Activated CD4-positive, alpha-beta T cell treated with anti-CD3 and anti-CD28 coated beads for 4 hours (primary cell): ENCODE measurements at regions not wholly inside any gene's neighbourhood (a gene's known extent, or its start where the extent isn't known, plus 50 kb on each side); places are given as distances from the start of the nearest gene placed in this dataset.
"Not testable (repeated sequence)": the region's sequence is repeated elsewhere in the genome, so short reads cannot be mapped to it uniquely, and the experiment has no call there.

Experiments used
- DNase-seq, 2 donors: peaks; one replicate each; pipeline ENCODE4 v3.0.0-alpha.2; 2020

DNA sequence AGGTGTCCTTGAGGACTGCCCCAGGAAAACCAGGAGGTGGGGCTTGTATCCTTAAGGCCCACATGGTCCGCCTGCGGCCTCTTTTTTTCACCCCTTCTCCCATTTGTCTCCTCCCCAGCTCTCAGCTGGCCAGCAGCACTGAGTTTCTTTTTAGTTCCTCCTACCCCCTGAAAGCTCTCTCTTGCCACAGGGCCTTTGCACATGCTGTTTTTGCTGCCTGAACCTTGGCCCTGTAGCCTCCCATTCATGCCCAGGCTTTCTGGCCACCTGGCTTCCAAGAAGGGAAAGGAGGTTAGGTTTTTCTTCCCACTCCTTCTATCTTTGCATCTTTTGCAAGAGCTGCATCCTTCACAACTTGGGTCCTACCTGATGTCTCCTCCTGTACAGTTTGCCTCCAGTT is 358.1 kb downstream of the VRK1 start:
- DNase-seq = no peak

DNA sequence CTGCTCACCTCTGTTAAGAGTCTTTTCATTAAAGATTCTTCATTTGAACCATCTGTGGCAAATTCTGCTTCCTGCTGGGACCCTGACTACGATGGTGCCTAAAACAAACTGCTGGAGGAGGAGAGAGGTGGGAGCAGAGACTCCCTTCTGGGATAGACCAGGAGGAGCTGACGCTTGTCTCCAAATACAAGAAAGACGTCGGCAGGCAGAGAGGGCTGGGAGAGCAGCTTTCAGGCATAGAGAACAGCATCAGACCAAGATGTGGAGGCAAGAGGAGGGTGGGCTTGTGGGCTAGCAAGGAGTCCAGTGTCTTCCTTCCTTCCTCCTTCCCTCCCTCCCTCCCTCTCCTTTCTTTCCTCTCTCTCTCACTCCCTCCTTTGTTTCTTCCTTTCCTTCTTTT is 358.6 kb downstream of the VRK1 start:
- no peak for DNase-seq

DNA sequence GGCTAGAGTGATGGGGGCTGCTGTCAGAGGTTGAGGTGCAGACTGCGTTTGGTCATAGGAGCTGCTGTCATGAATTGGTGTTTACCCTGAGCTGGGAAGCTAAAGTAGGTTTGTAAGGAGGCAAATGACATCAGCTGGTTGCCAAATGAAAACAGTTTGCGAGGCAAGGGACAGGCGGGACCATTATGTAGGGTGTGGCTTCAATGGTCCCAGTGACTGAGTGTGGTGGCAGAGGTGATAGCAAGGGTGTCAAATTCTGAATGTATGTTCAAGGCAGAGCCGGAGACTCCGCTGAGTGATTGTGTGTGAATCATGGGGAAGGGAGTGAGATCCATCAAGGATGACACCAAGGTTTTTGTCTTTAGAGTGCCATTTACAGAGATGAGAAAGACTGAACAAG is 359.5 kb downstream of the VRK1 start:
- DNase-seq = no peak

DNA sequence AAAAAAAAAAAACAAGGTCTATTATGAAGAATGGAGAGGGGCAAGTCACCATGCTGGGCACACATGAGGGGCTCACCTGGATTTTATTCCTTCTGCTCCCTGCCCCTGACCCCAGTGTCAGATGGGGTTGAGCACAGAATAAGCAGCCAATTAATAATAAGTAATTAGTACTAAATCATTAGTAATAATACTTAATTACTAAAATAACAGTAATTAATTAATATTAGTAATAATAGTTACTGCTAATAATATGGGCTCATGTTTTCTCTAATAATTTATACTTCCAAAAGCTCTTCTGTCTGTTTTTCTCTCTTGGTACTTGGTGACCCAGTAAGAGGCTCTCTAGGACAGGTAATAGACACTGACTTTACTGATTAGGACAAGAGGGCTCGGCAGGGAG is 360.9 kb downstream of the VRK1 start:
- DNase-seq = no peak

DNA sequence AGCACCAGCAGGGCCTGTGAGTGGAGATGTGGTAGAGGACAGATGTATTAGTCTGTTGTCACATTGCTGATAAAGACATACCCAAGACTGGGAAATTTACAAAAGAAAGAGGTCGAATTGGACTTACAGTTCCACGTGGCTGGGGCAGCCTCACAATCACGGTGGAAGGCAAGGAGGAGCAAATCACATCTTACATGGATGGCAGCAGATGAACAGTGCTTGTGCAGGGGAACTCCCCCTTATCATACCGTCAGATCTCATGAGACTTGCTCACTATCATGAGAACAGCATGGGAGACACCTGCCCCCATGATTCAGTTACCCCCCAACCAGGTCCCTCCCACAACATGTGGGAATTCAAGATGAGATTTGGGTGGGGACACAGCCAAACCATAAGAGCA is 361.9 kb downstream of the VRK1 start:
- no peak for DNase-seq

DNA sequence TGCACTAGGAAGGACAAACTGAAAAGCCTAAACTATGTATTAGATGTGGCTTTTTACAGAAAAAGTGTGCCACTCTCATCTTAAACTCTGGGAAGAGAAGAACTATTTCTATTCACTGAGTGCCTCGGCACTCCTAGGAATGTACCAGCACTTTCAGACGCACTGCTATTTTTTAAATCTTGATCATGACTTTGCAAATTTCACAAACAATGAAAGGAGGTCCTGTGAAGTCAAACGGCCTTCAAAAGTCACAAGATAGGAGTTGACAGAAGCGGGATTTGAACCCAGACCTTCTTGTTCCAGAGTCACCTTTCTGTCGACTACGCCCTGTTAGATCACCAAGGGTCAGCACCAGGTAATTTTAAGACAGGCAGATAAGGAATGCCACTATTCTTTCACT is 365.4 kb downstream of the VRK1 start:
- no peak for DNase-seq

DNA sequence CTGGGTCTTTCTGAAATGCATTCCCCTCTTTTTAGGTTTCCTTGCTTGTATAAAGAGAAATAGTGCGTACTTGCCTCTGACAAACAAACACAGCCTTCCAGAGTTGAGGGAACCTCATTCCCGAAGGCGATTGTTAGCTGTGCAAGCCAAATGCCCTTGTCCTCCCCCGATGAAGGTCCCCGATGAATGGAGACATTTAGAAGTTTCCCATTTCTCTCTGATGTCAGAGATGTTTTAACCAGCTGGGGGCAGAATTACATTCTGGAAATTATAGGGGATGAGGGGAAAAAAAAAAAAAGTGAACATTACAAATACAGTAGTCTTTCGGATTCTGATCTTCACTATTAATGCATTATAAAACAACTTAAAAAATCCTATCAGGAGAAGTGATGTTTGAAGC is 366.8 kb downstream of the VRK1 start:
- no peak for DNase-seq

DNA sequence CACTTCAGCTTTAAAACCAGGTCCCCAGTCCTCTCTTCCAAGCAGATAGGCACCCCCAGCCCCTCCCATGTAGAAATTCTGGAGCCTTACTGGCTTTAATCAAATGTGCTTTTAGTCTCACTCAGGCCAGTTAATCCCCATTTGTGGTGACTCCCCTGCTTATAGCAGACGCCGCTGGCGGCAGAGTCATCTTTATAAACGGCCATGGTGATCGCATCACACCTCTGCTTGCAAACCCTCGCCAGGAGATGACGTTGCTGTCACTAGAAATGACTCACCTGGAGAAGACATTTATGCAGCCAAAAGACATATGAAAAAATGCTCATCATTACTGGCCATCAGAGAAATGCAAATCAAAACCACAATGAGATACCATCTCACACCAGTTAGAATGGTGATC is 369.3 kb downstream of the VRK1 start:
- no peak for DNase-seq

DNA sequence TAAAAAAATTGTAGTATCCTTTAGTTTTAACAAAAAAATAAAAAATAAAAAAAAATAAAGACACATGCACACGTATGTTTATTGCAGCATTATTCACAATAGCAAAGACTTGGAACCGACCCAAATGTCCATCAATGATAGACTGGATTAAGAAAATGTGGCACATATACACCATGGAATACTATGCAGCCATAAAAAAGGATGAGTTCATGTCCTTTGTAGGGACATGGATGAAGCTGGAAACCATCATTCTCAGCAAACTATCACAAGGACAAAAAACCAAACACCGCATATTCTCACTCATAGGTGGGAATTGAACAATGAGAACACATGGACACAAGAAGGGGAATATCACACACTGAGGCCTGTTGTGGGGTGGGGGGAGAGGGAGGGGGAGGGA is 370.4 kb downstream of the VRK1 start:
- not testable (repeated sequence) for DNase-seq

DNA sequence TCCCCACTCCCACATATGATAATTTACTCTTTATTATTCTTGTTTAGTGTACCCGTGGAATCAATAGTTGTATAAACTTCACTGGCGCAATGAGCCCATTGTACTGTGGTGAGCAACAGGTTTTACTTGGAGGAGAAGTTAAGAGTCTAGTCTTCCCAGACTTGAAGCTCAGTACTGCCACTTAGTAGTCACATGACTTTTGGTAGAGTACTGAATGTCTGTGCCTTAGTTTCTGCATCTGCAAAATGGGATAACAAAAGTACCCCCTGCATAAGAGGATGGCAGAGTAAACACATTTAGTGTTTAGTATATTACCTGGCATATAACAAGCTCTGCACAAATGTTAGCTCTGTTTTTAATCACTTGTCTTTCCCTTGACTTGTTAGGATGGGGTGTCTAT is 375.5 kb downstream of the VRK1 start:
- DNase-seq = no peak

DNA sequence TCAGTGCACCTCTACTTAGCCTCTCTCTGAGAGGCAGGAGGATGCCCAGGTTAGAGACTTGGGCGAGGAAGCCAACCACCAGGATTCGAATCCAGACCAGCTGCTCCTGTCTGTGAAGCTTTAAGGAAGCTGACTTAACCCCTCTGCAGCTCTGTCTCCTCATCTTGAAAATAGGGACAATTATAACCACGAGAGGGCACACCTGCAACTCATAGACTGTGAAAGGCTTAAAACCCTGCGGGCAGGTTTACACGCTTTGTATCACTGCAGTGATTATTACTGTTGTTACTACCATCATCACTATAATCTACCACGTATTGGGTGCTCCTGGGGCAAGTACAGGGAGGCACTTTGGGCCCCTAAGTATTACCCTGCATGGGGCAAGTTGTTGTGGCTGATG is 379.8 kb downstream of the VRK1 start:
- peak; percentile 30 to 44 for DNase-seq

DNA sequence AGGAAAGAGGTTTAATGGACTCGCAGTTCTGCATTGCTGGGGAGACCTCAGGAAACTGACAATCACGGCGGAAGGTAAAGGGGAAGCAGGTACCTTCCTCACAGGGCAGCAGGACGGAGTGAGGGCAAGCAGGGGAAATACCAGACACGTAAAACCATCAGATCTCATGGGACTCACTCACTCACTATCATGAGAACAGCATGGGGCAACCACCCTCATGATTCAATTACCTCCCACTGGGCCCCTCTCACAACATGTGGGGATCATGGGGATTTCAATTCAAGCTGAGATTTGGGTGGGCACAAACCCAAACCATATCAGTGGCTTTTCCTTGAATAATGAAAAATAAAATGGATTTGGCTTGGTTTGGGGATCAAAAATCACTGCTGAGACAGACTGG is 380.5 kb downstream of the VRK1 start:
- DNase-seq = no peak

DNA sequence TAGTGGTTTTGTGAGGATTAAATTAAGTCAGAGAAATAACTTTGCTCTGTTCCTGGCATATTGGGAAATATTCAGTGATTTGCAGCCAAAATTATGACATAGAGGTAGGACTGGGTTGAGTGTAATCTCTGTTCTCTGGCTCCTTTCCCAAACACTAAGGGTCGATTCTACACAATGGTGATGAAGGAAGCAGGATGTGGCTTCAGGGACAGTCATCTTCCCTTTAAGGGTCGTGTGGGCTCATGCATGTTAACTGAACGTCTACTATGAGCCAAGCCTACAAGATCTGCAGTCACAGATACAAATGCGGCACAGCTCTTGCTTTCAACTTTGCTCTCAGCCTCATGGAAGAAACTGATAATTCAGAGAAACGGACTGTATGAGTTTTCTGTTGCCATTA is 381.6 kb downstream of the VRK1 start:
- no peak for DNase-seq

DNA sequence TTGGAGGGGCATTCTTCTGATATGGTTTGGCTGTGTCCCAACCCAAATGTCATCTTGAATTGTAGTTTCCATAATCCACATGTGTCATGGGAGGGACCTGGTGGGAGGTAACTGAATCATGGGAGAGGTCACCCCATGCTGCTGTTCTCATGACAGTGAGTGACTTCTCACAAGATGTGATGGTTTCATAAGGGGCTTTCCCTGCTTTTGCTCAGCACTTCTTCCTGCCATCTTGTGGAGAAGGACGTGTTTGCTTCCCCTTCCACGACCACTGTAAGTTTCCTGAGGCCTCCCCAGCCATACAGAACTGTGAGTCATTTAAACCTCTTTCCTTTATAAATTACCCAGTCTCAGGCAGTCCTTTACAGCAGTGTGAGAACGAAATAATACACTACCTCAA is 382.4 kb downstream of the VRK1 start:
- peak; percentile 10 to 11 for DNase-seq

DNA sequence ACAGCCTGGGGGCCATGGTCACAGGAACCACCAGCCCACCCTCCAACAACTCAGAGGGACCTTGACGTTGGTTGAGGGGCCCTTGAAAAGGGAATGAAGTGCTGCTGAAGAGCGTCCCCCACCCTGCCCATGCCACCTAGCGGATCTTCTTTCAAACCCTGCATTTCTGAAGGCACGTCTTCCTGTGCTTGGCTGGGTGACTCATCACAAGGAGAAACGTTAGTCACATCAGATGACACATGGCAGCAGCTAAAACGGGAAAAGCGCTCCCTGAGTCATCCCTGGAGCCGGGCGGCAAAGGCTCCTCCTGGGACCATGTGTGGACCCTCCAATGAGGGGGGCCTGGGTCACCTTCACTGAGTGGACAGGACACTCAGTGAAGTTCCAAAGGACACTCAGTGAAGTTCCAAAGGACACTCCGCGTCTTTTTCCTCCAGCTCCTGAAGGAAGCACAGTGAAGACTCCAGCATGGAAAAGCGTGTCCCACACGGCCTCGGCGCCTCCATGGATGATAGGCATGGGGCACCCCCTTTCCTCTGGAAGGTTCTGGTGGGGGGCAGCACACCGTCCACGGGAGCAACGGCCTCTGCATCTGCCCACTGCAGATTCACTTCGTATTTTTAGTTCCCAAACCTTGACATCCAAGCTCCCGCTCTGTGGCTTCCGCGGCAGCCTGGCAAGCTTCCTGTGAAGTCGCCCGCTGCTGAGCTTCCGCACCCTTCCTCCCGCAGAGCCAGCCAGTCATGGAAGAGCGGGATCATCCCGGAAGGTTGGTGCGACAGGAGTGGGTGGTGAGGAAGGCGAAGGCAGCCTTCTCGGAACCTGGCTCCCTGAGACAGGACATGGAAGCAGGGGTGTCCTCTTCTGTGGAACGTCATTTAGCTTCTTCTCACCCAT is 383.4 kb downstream of the VRK1 start:
- peak; percentile 7 to 34 for DNase-seq

DNA sequence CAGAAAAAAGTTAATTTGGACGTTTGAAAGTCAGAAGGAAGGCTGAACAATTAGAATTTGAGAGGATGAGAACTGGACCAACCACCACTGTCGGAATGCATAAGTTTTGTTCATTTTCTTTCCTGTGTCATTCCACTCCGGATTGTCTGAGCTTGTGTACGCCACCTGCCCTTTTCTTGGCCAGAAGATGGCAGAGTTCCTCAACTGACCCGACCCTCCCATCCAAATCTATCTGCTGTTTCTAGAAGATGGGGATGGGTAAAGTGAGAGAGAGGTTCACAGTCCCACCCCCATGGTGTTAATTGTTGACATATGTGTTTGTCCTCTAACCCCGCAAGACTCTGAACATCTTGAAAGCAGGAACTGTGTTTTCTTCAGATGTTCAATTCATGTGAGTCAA is 388.0 kb downstream of the VRK1 start:
- peak; percentile 18 to 31 for DNase-seq

DNA sequence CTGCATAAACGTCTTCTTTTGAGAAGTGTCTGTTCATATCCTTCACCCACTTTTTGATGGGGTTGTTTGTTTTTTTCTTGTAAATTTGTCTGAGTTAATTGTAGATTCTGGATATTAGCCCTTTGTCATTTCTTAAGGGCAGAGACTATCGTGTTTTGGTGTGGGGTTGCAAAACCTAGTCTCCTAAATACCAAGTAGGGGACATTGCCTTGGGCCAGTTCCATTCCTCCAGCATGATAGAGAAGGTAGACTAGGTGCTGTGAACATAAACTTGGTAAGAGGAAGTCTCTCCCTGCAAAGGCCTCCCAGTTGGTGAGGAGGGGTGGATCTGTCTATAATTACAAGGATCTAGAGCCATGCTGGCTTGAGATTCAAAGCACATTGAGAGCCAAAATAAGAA is 390.7 kb downstream of the VRK1 start:
- no peak for DNase-seq

DNA sequence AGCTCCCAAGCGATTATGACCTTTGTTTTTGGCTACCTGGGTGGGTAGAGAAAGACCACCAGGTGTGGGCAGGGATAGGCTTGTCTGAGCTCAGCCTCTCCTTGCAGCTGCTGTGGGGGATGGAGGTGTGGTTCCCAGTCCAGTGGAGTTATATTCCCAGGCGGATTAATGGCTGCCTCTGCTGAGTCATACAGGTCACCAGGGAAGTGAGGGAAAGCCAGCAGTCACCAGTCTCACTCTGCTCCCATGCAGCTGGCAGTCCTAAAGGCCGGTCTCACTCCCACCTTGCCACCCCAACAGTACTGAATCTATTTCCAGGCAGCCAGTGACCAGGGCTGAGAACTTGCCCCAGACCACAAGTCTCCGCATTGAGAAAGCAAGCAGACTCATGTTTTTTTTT is 399.2 kb downstream of the VRK1 start:
- no peak for DNase-seq

DNA sequence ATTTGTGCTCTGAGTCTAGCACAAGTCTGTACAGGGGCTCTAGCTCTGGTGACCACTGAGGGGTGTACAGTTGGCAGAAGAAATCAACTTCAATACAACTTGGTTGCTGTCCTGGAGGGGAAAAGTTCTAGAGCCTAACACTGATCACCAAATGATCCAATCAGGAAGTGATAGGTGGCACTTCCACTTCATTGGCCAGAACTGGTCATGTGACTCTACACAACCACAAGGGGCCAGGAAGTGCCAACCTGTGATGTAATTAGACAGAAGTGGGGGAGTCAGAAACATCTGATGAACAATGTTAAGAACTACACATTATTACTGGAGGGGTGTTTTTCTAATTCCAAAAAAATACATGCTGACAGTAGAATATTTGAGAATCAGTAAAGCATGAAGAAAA is 401.6 kb downstream of the VRK1 start:
- DNase-seq = no peak

DNA sequence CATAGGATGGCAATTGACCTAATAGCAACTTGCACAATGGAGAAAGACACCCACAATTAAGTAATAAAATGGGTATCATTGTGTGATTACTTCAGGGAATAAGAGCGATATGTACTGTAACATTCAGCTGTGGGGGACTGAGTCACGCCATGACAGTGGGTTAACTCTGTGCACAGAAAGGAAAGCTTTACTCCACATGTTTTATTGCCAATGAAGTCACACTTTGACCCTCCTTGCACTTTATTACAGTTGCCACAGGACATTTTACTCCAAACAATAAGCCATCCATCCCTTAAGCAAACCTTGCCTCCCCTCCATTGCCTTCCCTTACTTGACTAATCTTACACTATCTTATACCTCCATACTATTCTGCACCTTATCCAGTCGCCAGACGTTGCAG is 403.1 kb downstream of the VRK1 start:
- no peak for DNase-seq

DNA sequence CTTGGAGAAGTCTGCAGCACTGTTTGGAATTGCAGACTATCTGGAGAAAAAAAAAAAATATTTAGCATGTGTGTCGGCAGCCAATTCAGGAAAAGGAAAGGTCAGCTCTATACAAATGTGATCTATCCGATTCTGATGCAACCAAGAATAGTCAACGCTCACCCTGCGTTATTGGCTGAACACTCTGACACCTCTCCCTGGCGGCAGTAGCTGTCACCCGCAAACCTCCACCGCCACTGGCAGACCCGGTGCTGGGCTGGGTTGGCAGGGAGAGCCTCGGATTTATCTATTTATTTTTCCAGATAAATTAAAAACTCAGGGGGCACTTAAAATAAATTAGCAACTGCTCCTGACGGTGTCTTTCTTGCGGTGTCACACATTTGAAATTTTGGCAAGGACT is 409.7 kb downstream of the VRK1 start:
- DNase-seq = no peak

DNA sequence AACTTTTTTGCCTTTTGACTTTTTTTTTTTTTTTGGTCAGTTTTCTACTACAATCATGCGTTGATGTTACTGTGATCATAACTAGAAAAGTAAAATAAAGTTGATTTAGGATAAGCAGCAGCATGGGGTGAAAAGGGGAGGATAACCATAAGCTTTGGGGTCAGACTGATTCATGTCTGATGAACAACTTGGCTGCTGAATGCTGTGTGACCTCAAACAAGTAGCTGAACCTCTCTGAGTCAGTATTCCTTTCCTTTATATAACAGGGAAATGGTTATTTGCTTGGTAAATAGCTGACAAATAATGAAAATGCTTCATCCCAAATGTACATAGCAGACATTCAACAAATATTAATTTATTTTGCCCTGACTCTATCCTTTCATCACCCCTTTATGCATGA is 413.0 kb downstream of the VRK1 start:
- no peak for DNase-seq

DNA sequence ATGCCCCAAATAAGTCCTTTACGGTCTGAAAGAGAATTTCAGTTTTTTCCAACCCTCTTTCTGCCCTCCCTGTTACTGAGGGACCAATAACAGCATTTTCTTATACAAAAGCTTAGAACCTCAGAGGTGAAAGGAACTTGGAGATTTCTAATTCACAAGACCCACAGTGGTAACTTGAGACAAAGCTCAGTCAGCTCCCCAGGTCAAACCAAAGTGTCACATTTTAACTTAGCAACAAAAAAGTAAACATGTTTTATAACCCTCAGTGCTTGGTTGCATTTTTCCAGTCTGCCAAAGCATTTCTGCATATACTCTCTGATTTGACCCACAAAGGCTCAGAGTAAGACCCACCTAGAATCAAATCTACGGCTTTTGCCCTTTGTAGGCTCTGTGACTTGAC is 415.2 kb downstream of the VRK1 start:
- DNase-seq = no peak

DNA sequence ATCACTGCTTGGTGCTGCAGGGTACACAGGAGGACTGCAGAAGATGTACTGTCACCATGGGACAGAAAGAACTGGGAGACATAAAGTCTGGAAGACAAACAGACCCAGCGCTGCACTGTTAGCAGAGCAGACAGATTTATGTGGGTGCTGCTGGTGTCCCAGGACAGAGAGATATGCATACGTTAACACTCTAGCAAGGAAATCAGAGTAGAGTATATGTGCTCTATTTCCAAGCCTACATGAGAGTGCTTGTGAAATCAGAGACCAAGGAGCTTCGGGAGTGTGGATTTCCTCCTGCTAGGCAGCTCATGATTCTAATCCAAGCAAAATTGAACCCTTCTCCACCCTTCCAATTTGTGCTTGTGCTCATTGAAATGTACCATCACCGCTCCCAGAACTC is 416.5 kb downstream of the VRK1 start:
- DNase-seq = no peak

DNA sequence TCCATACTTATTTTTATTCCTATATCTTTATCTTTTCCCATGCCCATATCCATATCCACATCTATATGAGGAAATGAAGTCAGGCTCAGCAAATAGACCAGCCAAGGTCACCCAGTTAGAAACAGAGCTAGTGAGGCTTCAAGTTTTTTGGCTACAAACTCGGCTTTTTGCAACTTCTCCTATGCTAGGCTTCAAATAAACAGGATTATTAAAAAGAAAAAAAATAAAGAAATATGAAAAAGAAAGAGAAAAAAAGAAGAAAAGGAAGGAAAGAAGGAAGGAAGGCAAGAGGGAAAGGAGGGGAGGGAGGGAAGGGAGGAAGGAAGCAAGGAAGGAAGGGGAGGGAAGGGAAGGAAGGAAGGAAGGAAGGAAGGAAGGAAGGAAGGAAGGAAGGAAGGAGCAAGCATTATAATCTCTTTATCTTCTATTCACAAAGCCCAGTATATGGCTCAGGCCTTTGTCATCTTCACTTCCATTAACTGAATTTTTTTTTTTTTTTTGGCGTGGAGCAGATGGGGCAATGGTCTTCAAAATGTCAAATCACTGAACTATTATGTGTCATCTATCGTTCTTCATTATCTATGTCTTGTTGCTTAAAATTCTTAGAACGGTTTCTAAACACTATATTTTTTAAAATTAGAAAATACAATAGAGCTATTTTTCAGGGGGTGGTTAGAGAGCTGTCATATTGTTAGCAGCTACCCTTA is 418.2 kb downstream of the VRK1 start:
- no peak for DNase-seq
